GM19463 (cell line): ENCODE measurements at regions not wholly inside any gene's neighbourhood (a gene's known extent, or its start where the extent isn't known, plus 50 kb on each side); places are given as distances from the start of the nearest gene placed in this dataset.

Experiments
- ATAC-seq: cut with Tn5 transposase; IDR thresholded peaks from one replicate; pipeline ENCODE4 v1.9.1; 2021; ENCODE audit warnings: mild to moderate bottlenecking, moderate library complexity; ENCODE audit not compliant: unreplicated experiment

DNA sequence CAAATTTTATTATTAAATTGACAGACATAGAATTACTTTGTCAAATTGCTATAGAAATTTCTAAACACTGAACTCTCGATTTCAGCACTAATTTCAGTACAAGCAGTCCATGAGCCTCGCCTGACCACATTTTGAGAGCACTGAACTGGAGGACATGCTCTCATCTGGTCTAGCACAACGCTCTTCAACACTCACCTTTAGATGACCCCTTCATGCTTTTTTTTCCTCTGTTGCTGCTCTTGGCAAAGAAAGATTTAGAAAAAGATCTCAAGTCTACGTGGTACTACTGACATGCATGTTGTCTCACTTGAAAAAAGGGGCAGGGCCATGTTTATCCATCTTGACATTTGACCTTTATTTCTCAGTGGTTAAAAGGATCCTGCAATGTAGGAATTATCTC, 981.5 kb downstream of the DIAPH3 start:
- ATAC-seq: no peak

GRCh38 chr13:59197397-59197796, 966.3 kb downstream of the DIAPH3 start:
- no peak for ATAC-seq

- no peak for ATAC-seq
Measured at GRCh38 chr13:59201841-59202240, 961.9 kb downstream of the DIAPH3 start.

- ATAC-seq: no peak
Measured at GRCh38 chr13:59203855-59204254, 959.9 kb downstream of the DIAPH3 start.

DNA sequence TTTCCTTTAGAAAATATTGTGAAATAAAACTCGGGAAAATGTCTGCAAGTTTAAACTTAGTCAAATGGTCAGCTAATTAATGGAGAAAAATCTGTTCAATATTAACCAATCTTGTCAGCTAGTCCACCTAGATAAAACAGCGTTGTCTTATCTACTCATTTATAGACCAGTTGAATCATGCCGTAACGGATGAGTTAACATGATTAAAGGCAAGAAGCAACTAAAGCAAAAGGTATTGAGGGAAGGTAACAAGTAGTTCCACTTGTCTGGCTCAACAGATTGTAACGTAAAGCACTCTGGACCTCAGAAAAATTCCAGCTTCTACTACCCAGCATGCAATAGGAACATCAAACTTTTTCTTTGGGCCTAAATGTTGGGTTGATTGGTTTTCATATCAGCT, 958.2 kb downstream of the DIAPH3 start:
- no peak for ATAC-seq

DNA sequence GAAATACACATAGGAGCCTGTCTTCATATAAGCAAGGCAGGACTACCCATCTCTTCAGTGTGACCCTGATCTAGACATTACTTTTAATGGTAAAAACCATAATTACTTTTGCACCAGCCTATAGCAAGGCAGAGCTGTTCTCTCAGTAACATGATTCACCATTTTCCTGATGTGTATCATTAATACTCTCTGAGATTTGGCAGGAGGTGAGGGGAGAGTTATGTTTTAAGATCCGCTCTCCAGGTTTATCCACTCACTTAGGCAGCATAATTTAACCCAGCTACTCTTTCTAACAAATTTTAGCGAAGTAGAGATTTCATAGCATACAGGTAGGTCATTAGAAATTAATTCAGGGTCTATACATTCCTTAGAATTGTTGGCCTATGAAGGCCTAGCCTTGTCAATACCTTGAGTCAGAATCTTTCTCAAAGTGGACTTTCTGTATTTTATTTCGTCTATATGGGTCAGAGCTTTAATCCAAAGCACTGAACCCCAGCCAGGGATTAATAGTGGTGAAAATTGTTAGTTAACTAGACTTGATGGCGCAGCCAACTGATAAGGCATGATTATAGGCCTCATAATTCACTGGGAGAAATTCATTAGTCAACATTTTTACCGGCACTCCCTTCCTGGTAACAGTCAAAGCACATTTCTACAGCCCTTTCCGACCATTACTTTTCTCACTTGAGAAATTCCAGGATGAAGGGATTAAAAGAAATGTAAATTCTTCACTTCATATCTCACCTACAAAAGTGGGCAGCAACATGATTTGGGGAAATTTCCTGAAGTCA, 955.1 kb downstream of the DIAPH3 start:
- ATAC-seq: no peak

GRCh38 chr13:59210543-59210942, 953.2 kb downstream of the DIAPH3 start:
- no peak for ATAC-seq

DNA sequence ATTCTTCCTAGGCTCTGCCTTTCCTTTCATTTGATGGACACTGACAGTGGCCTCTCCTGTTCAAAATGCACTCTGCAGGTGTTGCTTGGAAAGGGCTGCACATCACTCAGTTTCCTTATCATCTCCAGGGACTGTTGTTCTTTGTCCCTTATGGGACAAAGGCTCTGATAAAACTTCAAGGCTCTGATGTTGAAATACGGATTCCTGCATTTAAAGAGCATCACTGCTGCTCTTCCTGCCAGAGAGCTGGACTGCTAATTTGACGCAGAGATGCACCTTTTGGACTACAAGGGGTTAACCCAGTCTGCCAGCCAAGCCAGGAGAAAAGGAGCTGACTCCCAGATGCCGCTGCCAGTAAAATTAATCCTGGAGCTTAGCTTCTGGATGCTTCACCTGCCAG, 952.1 kb downstream of the DIAPH3 start:
- ATAC-seq: no peak

DNA sequence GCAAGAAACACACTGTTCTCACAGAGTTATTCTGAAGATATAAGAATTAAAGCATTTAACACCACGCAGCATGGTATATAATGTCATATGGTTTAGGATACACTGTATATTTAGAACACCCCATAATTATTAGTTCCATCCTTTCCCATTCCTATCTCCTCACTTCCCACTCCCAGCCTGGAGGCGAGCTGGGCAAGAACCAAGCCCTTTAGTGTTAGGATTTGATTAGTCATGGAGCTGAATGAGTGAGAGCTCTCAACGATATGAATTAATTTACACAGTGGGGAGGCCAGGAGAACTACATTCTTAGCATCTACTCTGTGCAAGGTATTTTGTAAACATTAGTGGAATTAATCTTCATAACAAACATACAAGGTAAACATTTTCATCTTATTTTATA, 934.3 kb downstream of the DIAPH3 start:
- no peak for ATAC-seq

- ATAC-seq: no peak
Measured at GRCh38 chr13:59229861-59230260, 933.9 kb downstream of the DIAPH3 start.

GRCh38 chr13:59230484-59231264, 933.1 kb downstream of the DIAPH3 start:
- ATAC-seq: no peak

DNA sequence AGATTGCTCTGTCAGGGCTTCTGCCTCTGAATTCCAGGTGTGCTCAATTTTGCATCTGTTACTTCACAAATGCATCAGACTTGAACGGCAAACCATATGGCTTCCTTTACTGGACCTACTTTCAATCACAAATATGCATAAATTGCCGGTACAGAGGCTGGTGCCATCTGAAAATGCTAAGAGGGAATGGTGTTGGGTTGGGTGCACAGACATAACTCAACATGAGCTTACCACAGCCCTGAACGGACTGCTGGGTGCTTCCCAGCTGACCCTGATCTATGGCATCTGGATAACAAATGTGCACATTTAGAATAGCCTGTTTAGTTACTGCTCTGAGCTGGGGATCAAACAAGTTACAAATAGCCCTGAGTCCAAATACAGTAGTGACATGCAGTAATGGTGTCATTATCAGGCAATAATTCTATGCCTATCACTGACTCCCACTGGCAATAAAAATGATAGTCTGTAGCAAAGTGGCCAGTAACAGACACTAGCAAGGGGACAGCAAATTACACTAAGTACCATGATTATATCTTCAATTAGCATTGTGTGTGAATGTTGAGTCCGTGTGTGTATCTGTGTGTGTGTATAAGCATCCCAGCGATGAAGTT, 927.3 kb downstream of the DIAPH3 start:
- ATAC-seq: no peak

- ATAC-seq: no peak
Measured at GRCh38 chr13:59236944-59237343, 926.8 kb downstream of the DIAPH3 start.

GRCh38 chr13:59247171-59247570, 916.6 kb downstream of the DIAPH3 start:
- ATAC-seq: no peak

DNA sequence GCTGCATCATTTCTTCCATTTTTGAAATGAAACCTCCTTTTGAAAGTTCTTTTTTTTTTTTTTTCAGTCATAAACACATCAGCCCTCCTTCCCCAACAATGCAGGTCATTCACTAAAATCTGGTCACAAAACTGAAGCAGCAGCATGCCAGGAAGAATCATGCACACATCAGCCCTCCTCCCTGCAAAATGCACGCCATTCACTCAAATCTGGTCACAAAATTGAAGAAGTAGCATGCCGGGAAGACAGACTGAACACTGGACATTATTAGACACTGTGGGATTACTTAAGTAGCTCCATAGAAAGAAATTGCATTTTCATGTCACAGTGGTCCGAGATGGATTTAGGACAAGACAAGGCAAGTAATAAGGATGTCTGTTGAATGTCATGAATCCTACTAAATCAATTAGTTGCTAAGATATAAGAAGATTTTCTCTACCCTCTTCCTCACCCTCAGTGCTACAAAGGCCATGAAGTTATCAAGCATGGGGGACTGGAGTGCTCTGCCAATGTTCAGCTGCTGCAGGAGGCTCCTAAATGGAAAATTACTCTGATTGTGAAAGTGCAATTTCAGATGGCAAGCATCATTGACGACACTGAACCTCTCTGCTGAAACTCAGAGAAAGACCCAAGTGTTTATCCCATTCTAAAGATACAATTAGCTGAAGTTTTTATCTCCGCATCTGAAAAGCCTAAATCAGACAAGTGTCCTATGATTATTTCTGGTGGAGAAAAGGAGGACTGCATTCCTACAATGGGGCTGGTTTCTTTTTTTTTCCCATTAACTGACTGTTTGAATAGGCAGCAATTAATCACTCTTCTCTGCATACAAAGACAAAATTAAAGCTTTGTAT, 913.2 kb downstream of the DIAPH3 start:
- no peak for ATAC-seq

GRCh38 chr13:59259165-59260000, 904.3 kb downstream of the DIAPH3 start:
- no peak for ATAC-seq

GRCh38 chr13:59261928-59262488, 901.7 kb downstream of the DIAPH3 start:
- ATAC-seq: no peak

DNA sequence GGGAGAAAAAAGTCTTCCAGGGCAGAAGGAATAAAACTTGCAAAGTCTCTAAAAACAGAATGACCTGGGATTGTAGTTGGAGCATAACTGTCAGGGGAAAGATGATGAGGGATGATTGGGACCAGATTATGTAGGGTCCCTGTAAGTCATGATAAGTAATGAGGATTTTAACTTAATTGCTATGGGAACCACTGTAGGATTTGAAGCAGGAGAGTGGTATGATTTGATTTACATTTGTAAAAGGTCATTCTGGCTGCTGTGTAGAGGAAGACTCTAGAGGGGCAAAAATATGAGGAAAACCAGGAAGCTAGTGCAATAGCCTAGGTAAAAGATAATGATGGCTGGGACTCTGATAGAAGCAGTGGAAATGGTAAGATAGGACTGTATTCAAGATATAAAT, 900.2 kb downstream of the DIAPH3 start:
- no peak for ATAC-seq

GRCh38 chr13:59266478-59267063, 897.2 kb downstream of the DIAPH3 start:
- ATAC-seq: no peak
